Activated T-cell treated with anti-CD3 and anti-CD28 coated beads for 24 hours (primary cell): ENCODE measurements at regions not wholly inside any gene's neighbourhood (a gene's known extent, or its start where the extent isn't known, plus 50 kb on each side); places are given as distances from the start of the nearest gene placed in this dataset.
"Not testable (repeated sequence)": the region's sequence is repeated elsewhere in the genome, so short reads cannot be mapped to it uniquely, and the experiment has no call there.

ENCODE experiments used
- DNase-seq: peaks from one replicate; pipeline ENCODE4 v3.0.0-alpha.2; 2020; ENCODE audit warnings: low read depth

DNA sequence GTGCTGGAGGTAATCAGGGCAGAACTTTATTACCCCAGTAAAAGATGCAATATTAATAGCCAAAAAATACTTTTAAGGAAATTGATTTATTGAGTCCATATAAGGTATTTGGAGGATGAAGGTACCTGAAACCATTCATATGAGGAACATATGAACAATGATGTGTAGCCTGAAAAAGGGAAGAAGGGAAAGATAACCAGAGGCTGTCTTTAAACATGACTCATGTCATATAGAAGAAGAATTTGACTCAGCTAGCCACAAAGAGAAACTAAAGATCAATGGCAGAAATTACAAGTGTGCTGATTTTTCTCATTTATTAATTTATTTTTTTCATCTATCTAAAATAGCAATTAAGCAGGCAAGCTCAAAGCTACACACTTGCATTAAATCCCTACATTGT is 136.2 kb upstream of the DUSP10 start:
- no peak for DNase-seq

DNA sequence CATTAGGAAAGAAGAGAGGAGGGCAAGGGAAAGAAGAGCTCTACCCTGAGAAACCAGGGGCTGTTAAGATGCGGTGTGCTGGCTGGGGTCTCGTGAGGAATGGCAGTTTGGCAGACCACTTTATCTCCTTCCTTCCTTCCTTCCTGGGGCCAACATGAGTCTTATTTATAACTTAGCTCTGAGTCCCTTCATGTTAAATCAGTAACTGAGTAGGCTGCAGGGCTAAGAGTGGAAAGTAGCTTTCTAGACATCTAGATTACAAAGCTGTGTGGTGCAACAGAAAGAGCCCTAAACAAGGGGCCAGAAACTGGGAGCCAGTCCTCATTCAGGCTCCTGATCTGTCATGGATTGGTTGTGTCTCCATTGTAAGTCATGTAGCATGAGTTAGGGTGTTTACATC is 135.4 kb upstream of the DUSP10 start:
- DNase-seq: no peak

DNA sequence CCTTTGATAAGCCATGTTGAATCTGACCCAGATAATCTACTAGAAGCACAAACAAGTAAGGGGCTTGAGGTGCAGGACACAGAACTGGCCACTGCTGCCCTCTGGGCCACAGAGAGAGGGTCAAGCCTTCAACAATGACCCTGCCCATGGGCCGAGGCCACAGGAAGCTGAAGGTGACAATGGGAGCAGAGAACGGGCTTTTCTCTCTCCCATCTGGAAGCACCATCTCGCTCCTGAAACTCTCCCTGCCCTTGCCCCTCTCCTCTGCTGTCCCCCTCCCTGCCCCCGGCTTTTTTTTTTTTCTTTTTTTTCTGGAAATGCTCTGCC is 133.1 kb upstream of the DUSP10 start:
- DNase-seq: no peak

DNA sequence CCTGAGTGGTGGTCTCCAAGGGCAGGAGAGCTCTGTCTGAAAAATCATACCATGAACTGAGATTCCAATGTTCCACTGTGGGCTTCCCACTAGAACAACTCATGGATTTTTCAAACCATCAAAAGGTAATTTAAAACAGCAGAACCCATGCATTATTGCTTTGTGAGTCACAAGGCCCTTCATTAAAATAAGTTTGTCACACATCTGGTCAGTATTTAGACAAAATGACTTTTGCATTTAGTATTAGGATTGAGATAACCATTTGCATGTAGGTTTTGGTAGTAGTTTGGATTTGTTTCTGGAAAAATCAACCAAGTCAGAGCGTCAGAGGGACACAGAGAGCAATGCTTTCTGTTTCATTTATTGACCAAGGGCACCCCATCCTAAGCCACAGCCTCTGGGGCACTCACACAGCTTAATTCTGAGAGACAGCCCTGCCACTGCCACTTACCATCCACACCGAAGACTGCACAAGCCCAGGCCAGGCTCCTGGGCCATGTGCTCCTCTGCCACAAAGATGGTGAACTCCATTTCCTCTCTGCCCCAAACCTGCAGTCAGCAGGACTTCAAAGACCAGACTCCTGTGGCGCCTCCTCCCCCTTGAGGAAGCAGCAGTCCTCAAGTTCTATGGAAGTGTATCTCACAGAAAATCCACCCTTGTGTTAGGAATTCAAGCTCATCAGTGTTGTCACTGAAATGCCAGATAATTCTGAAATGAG is 132.6 kb upstream of the DUSP10 start:
- no peak for DNase-seq

DNA sequence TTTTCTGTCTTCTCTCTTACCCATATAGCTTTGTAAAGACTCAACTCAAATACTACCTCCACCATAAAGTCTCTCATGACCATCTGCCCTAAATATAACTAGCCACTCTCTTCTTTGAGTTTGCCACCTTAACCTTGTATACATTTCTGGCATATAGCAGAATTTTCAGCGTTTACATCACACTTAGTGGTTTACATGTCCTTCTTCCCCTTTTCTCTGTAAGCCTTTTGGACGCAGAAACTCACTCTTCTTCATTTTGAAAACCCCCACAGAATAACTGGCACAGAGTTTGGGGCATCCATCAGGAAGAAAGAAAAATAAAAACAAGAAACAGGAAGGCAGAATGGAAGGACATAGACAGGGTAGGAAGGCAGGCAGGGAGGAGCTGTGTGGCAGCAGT is 131.8 kb upstream of the DUSP10 start:
- no peak for DNase-seq

DNA sequence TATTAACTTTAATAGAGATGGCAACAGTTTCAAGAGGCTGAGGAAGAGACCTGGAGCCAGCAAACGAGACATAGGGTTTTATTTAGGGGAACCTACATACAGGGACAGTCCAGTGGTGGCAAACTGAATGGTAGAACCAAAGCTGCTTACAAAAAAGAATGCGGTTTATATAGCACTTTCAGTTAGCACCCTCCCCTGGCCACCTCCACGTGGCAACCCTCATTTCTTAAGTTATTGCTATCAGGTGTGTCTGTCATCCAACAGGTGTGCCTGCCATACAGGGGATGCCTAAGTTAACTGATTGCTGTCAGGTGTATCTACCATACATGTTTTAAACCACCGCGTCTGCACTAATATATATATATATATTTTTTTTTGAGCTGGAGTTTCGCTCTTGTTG is 129.2 kb upstream of the DUSP10 start:
- DNase-seq: no peak

DNA sequence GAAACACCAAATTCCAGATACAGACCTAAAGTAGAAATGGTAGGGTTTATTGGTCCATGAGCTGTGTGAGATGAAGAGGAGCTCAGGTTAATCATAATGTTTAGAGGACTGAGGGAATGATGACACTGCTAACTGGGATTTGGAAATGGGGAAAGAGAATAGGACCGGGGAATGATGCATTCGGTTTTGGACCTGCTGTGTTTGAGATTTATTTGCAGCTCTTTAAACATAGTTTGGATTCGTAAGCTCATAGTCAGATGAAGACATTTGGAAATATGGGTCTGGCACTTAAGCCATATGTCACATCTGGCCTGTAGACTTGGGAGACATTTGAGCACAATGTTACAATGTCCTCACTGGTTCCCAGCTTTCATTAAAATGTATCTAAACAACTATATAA is 127.9 kb upstream of the DUSP10 start:
- DNase-seq: no peak

DNA sequence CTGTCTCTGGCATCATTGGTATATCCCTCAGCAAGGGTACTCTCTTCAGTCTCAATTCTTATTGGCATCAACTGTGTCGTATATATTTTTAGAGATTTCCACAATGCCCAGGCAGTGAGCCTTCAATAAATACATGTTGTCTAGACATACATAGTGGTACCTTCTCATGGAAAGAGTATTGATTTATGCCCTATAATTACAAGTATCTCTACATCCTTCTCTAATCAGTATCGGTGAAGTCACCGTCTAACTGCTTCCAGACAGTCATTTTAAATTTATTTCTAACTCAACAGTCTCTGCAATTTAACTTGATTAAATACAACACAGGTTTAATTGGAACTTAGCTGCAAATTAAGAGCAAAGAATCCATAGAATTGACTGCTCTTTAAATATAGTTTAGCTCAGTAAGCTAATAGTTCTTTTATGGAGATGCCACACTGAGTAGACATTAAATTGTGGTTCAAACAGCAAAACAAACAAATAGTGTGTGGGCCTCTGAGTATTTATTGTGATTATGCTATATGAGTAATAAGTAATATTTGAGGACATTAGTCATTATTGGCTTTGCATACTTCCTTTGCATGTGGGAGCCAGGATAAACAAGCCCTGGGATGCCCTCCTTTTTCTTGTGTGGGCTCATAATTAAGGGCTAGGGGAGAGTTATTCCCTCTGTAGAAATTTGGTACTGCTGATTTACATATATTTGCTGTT is 126.9 kb upstream of the DUSP10 start:
- no peak for DNase-seq

DNA sequence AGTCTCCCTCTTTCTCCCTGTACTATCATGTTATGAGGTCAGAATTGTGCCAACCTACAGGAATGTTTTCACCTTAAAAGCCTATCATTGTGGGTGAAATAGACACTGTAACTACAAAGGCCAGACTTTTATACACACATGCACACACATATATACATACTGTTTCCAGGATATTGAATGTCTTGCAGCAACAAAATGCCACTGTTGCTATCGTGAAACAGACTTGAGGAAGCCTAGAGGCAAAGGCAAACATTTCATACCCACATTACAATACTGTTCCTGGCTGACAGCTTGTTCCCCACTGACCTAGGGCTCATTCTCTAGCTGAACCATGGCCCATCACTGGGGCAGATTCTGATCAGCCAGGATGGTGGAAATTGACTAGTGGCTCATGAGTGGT is 125.1 kb upstream of the DUSP10 start:
- no peak for DNase-seq

DNA sequence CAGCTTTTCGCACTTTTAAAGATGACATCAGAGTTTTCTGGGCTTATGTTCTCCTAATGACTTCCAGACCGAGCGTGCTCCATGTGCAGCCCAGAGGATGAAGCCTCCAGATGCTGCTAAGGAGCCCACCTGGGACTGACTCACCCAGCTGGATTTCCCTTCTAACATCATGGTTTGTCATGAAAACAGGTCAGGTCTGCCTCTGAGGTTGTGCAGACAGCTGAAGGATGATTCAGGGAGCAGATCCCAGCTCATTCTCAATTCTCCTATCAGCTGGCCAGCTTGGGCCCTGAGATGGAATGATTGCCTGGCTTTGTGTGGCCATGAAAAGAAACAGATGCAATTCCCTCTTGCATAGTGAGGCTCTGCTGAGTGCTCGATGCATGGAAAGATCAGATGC is 123.9 kb upstream of the DUSP10 start:
- DNase-seq: no peak

DNA sequence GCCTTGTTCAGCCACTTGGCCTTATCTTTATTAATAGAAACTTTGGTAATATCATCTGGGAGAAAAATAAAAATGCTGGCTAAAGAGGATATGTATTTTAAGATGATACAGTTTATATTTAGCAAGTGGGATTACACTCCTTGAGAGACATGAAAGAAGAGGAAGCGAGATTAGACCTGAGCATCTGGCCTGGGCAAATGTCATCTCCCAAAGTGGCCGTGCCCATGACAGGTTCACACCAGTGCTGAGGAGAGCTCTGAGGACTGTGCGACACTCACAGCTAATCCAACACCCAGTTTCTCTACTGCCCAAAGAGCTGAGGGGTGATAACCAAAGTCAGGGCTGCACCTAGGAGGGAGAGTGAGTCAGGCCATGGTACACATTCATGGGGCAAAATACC is 121.7 kb upstream of the DUSP10 start:
- DNase-seq: no peak

DNA sequence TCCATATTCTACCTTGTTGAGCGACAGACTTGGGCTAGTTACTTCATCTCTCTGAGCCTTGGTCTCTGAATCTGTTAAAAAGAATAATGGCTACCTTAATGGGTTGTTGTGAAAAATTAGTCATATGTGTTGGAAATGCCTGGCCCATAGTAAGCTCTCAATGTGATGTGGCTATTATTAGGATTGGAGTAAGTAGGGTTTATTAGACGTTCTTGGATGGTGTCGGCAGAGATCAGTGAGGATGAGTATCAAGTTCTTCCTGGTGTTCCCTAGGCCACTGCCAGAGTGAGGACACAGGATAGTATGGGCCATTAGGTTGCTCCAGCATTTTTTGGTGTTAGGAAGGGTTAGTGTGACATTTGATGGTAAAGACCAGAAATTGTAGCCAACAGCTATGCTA is 121.1 kb upstream of the DUSP10 start:
- no peak for DNase-seq

DNA sequence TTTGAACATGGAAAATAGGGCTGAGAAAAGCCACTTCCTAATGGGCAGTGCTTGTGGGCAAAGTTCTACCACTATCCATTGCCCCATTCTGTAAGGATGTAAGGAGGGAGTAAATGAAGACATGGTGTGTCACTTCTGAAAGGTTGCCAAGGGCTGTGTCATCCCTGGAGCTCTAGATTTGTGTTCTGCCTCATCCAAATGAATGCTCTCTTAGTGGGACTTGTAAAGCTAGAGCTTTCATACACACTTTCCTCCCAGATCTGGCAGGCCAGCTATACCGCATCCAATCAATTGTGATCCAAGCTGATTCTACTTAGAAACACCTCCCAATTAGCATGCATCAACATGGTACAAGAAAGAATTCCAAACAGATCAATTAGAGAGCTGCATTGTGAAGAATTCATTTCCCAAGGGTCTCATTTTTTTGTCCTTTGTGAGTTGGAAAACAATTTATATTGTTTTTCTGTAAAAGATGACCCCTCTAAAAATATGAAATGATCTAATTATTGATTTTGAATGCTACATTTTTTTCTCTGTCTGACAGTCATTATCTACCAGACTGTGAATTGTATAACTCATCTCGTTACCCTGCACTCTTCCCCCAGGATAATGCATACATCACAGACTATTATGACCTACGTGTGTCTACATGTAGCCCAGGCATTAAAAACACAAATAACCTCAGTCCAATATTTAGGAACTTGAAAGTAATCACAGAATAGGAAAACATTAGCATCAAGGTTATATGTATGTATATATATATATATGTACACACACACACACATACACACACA is 117.1 kb upstream of the DUSP10 start:
- DNase-seq: no peak

DNA sequence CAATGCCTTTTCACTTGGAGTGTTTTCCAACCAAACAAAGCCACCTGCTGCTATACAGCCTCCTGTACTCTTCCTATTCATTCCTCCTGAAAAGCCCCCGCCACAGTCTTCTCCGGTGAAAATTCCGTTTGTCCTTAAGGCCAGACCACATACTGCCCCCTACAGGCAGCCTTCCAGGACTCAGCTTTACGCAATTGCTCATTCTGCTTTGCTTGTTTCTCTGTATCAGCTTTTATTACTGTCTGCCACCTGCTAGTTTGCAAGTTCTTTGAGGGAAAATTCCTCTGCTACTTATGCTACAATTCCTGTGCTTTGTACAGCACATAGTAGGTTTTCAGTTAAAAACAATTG is 115.2 kb upstream of the DUSP10 start:
- not testable (repeated sequence) for DNase-seq

DNA sequence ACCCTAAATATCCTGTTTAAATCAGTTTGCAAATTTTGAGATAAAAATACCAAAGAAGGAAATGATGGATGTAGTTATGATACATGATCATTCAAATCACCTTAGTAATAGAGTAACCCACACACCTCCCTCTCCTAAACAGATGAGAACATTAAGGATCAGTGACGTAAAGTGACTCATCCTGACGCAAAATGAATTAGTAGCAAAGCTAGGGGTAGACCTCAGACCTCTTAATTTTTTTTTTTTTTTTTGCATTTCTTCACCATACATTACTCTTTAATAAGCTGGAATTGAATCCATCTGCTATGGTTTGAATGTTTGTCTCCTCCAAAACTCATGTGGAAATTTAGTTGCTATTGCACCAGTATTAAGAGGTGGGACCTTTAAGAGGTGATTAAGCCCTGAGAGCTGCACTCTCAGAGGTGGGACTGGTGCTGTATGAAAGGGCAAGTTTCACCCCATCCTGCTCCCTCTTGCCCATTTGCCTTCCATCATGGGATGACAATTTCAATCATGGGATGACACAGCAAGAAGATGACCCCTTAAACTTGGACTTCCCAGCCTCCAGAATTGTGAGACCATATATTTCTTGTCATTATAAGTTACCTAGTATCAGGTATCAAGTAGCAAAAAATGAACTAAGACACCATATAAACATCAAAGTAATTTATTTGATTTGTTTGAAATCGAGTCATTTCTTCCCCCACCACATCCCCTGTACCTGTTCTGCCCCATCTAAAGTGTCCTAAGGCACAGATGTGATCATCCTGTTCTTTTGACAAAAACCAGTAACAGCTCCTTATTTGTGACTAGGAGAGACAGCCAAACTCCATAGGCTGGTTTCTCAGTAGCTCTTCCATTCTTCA is 114.6 kb upstream of the DUSP10 start:
- DNase-seq: no peak

DNA sequence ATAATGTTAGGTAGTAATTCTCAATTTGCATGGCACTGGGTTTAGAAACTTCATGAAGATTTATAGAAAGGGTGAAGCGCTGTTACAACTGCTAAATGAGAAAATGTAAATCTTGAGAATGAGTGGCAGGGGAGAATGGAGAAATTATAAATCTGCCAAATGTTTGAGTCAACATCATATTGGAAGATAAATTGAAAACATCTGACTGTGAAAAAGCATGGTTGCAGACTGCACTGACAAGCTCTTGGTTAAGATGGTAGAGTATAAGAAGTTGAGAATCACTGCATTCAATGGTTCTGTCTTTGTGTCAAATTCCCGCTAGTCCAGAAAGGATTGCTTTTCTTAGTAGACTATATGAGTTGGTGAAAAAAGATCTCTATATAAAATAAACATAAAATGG is 113.3 kb upstream of the DUSP10 start:
- DNase-seq: no peak

DNA sequence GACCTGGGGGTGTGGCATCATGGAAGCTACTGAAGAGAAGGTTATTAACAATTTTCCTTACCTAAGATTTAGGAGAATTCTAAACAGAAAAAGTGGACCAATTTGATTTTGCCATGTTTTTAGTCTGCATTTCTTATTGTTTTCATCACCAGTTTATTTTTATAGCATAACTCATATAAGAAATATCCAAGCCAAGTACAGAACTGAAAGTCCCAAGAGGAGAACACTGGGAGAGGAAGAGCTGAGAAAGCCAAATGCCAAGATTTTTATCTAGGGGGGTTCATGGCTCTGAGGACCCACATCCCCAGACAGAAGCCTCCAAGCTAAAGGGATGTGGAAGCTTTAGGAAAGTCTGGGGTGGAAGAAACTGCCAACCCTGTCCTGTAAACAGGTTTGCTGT is 109.4 kb upstream of the DUSP10 start:
- DNase-seq: no peak

DNA sequence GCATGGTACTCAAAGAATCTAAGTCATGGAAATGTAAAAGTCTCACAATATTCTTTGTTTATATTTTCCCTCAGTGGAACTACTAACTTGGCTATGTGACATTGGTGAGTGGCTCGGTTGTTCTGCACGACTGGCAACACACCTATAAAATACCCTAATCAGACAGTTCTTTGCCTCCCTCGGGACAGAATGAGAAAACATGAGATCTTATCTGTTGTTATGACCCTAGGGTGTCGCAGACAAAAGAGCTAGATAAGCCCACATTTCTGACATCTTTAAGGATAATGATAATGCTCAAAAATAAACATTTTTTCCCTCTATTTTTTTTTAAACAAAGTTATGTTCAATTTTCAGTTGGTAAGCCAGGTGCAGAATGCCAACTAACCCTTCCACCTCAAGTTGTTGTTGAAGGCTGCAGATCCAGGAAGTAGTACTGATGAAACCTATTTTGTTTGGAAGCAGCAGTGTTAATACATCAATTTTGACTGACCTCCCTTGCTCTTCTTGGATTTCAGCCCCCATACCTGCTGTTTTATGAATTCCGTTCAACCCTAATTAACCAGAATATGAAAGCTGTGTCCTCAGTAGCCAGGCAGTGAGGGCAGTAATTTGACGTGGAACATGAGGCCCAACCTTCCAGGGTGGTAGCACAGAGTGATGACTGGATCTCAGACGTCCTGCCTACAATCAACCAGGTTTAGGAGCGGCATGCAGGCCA is 108.7 kb upstream of the DUSP10 start:
- no peak for DNase-seq

DNA sequence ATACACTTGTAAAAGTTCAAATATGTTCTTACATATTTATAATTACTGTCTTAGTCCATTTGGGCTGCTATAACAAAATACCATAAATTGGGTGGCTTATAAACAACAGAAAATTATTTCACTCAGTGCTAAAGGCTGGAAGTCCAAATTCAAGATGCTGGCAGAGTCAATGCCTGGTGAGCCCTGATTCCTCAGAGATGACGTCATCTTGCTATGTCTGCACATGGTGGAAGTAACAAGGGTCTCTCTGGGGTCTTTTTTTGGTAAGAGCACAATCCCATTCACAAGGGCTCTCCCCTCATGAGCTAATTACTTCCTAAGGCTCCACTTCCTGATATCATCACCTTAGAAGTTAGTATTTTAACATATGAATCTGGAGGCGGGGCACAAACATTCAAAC is 108.0 kb upstream of the DUSP10 start:
- no peak for DNase-seq

DNA sequence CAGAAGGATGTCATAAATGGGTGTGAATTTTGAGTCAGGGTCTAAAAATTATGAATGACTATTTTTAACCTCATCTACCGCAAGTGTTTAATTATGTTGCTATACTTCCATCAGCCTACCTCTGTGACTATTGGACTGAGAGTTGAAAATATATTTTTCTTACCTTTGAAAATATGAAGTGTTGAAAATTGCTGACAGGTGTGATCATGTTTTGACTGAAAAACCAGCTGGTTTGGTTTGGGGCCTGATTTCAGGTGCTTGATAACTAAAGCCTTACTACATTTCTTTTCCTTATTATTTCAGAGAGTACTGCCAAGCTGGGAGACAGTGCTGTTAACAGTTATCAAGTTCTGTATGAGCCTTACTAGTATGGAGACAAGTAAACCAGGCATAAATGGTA is 107.2 kb upstream of the DUSP10 start:
- DNase-seq: no peak

DNA sequence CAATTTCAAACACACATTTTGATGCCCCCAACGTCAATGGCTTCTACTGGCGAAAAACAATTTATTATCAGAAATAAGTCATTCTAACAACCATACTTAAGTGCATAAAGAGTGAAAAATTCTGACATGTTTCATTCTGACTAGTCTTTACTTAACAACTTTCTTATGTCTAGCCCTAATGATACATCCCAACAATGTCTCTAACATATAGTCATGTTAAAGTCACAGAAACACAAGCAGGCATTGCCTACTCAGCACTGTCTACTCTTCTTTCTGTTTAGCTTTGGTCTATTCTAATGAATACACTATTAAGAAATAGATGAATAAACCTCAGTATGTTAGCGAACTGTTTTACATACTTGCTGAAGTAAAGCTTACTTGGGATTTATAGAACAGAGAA is 105.8 kb upstream of the DUSP10 start:
- no peak for DNase-seq
